Stomach (tissue), 8 donors: ENCODE measurements at regions not wholly inside any gene's neighbourhood (a gene's known extent, or its start where the extent isn't known, plus 50 kb on each side); places are given as distances from the start of the nearest gene placed in this dataset.

Experiments used
- DNase-seq, 2 donors: peaks; one replicate each; pipeline versions ENCODE4 v3.0.0 to v3.0.0-alpha.2; 2013 to 2019
- H3K27ac ChIP-seq, 5 donors: fragments of 200-600 bp in 4 of 5; sonication (generic) in 4 of 5; one replicate each; pipeline ENCODE4 v1.5.1; 2013 to 2019; ENCODE audit warnings: mild to moderate bottlenecking in 1 of 5, moderate library complexity in 1 of 5
- H3K27me3 ChIP-seq, 3 donors: fragments of 200-600 bp; sonication (generic); one replicate each; pipeline ENCODE4 v1.5.1; 2017 to 2019; ENCODE audit warnings: mixed run types in 1 of 3
- H3K36me3 ChIP-seq, 4 donors: fragments of 200-600 bp; sonication (generic); 1 replicate in 3 of 4; 2 replicates in 1 of 4; pipeline ENCODE4 v1.5.1; 2016 to 2019
- H3K4me1 ChIP-seq, 4 donors: fragments of 200-600 bp; sonication (generic); one replicate each; pipeline ENCODE4 v1.5.1; 2016 to 2019
- H3K4me3 ChIP-seq, 4 donors: fragments of 200-600 bp; sonication (generic) in 3 of 4; one replicate each; pipeline ENCODE4 v1.5.1; 2016 to 2019; ENCODE audit warnings: mild to moderate bottlenecking in 1 of 4
- H3K9me3 ChIP-seq, 4 donors: fragments of 200-600 bp; sonication (generic); one replicate each; pipeline ENCODE4 v1.5.1; 2016 to 2019
- EP300 ChIP-seq: sonication (generic); formaldehyde crosslinking; IDR thresholded peaks from one replicate; pipeline ENCODE4 v1.6.1; 2017; ENCODE audit warnings: antibody characterized with exemption
- POLR2A ChIP-seq, 4 donors: fragments of 450-650 bp; IDR thresholded peaks; one replicate each; pipeline ENCODE4 v1.6.1; 2016; ENCODE audit warnings: antibody characterized with exemption in 4 of 4, control low read depth in 2 of 4, mild to moderate bottlenecking in 1 of 4, moderate library complexity in 1 of 4
- POLR2AphosphoS5 ChIP-seq, 3 donors: sonication (generic); formaldehyde crosslinking; IDR thresholded peaks; one replicate each; pipeline ENCODE4 v1.6.1; 2016; ENCODE audit warnings: antibody characterized with exemption in 3 of 3
- whole genome bisulfite sequencing, 5 donors: extraction: QIAGEN DNeasy Blood & Tissue Kit in 3 of 5; methylation state at CpG; one replicate each; pipeline versions ENCODE4 v1.1.5 to v1.1.7; 2013 to 2018; 5-methylcytosine and 5-hydroxymethylcytosine counted together
- intact Hi-C: fragments of 100-400 bp; cut with DNase I; formaldehyde crosslinking; loops from one replicate; pipeline ENCODE4 v1.15.1; 2023; ENCODE audit warnings: low total_unique reads
- TF ChIP-seq, protein P1 (sequence below), 7 experiments: fragments of 450-650 bp in 4 of 7; fragments of 200-600 bp in 3 of 7; sonication (generic) in 3 of 7; IDR thresholded peaks; one replicate each; pipeline ENCODE4 v1.5.1; 2016 to 2019; ENCODE audit warnings: antibody characterized with exemption in 7 of 7, control low read depth in 2 of 7, mild to moderate bottlenecking in 1 of 7
- donor health status: healthy with polysubstance abuse.
- donor health status: Bipolar disorder and iron deficiency.
- donor health status: healthy.

- H3K36me3 ChIP-seq = no peaks in the 10 kb centered on the region
- H3K4me3 ChIP-seq = no peak overlapping the region
- DNase-seq = no peak
- H3K4me1 ChIP-seq = peaks cover 0 to 11% (median 0%) of the 10 kb centered on the region in 4 donors
- WGBS, 5 donors = 84 to 93% (median 91%) methylated on average over 2 of the region's 2 CpGs
- no peak for TF ChIP-seq EP300
- H3K27ac ChIP-seq = no peak overlapping the region
- no peaks in the 10 kb centered on the region for H3K27me3 ChIP-seq
- no peaks in the 10 kb centered on the region for H3K9me3 ChIP-seq
- intact Hi-C loops = no loop called here
These were observed 50.2 kb upstream of the AKR1E2 start for GRCh38 chr10:4775808-4776207.

- Histone ChIP-seq H3K4me3 (no peak overlapping the region), H3K27ac (no peak overlapping the region), H3K4me1 (peaks cover 0 to 11% (median 0%) of the 10 kb centered on the region in 4 donors), H3K27me3 (no peaks in the 10 kb centered on the region), H3K9me3 (no peaks in the 10 kb centered on the region), H3K36me3 (no peaks in the 10 kb centered on the region)
- DNase-seq = no peak
- 75 to 92% (median 84%) methylated on average over 2 of the region's 2 CpGs for WGBS, 5 donors
- TF ChIP-seq POLR2A (IDR thresholded peaks at IDR 0.05) (no peak), EP300 (no peak), POLR2AphosphoS5 (IDR thresholded peaks at IDR 0.05) (no peak)
- intact Hi-C loops = no loop called here
These were observed 53.8 kb upstream of the AKR1E2 start for GRCh38 chr10:4772202-4772570.

GRCh38 chr10:4771554-4772201 lies 54.3 kb upstream of the AKR1E2 start:
- DNase-seq = no peak
- no peak for TF ChIP-seq POLR2A (IDR thresholded peaks at IDR 0.05)
- no peak for TF ChIP-seq EP300
- TF ChIP-seq, protein P1, sequence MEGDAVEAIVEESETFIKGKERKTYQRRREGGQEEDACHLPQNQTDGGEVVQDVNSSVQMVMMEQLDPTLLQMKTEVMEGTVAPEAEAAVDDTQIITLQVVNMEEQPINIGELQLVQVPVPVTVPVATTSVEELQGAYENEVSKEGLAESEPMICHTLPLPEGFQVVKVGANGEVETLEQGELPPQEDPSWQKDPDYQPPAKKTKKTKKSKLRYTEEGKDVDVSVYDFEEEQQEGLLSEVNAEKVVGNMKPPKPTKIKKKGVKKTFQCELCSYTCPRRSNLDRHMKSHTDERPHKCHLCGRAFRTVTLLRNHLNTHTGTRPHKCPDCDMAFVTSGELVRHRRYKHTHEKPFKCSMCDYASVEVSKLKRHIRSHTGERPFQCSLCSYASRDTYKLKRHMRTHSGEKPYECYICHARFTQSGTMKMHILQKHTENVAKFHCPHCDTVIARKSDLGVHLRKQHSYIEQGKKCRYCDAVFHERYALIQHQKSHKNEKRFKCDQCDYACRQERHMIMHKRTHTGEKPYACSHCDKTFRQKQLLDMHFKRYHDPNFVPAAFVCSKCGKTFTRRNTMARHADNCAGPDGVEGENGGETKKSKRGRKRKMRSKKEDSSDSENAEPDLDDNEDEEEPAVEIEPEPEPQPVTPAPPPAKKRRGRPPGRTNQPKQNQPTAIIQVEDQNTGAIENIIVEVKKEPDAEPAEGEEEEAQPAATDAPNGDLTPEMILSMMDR (IDR thresholded peaks at IDR 0.05) = no peak
- no peak for TF ChIP-seq POLR2AphosphoS5 (IDR thresholded peaks at IDR 0.05)
- Histone ChIP-seq H3K27ac (peak overlapping the region in 3 of 5 donors; percentile 54 to 73 (median 72)), H3K36me3 (no peaks in the 10 kb centered on the region), H3K4me1 (peaks cover 0 to 15% (median 0%) of the 10 kb centered on the region in 4 donors), H3K9me3 (no peaks in the 10 kb centered on the region), H3K27me3 (no peaks in the 10 kb centered on the region), H3K4me3 (no peak overlapping the region)
- WGBS, 5 donors = 68 to 86% (median 75%) methylated on average over 5 of the region's 5 CpGs
- intact Hi-C loops = no loop called here

DNA sequence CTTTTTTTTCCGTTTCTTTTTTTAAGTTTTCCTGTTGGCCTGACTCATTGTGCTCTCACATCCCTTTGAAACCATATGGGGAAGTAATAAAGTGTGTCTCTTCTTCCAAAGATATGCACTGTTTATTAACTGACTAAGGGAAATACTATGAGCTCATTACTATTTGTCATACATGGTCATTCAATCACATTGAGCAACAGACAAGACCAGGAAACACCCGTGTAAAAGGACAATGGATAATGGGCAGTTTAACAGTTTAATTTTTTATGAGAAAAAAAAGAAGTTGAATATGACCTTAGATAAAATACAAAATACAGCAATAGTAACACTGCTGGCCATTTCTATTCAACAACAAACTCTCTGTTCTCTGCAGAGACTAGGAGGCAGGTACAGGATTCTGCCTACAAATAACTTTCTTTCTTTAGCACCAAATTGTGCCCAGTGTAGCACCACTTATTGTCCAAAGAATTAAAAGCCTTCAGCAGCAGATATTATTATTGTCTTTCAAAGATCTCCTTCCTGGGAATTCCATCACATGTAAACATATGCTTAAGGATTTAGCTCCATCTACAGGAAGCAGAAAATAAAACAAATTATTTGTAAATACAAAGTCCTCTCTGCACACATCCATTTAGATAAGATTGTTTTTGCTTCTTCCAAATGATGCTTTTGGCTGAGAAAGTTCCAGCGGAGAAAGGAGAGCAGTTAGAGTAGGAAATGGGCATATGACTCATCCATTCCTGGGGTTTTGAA lies 55.0 kb upstream of the AKR1E2 start:
- Histone ChIP-seq H3K4me3 (no peak overlapping the region), H3K9me3 (no peaks in the 10 kb centered on the region), H3K36me3 (no peaks in the 10 kb centered on the region), H3K27ac (peak overlapping the region in 4 of 5 donors; percentile 31 to 73 (median 63)), H3K27me3 (no peaks in the 10 kb centered on the region), H3K4me1 (peaks cover 0 to 20% (median 0%) of the 10 kb centered on the region in 4 donors)
- intact Hi-C loops = no loop called here
- TF ChIP-seq POLR2A (IDR thresholded peaks at IDR 0.05) = no peak
- TF ChIP-seq, protein P1 (IDR thresholded peaks at IDR 0.05) = peak in 1 of 7 experiments; percentile 9
- TF ChIP-seq EP300 = no peak
- TF ChIP-seq POLR2AphosphoS5 (IDR thresholded peaks at IDR 0.05) = peak; percentile 21 to 68 (median 22)
- peak in 1 of 2 donors; percentile 62 for DNase-seq
- 11 to 20% (median 13%) methylated on average over 3 of the region's 3 CpGs for WGBS, 5 donors

GRCh38 chr10:4768416-4768815 lies 57.6 kb upstream of the AKR1E2 start:
- H3K36me3 ChIP-seq = no peaks in the 10 kb centered on the region
- WGBS, 5 donors = 76 to 92% (median 86%) methylated on average over 2 of the region's 2 CpGs
- H3K4me3 ChIP-seq = no peak overlapping the region
- DNase-seq = no peak
- H3K27ac ChIP-seq = no peak overlapping the region
- peaks cover 0 to 20% (median 0%) of the 10 kb centered on the region in 4 donors for H3K4me1 ChIP-seq
- intact Hi-C loops = loop anchor here (10.0 kb wide), 1 partner anchor 1524 kb away; no protein-coding TSS in a partner anchor
- TF ChIP-seq POLR2A (IDR thresholded peaks at IDR 0.05) = no peak
- no peak for TF ChIP-seq EP300
- TF ChIP-seq, protein P1 (IDR thresholded peaks at IDR 0.05) = no peak
- TF ChIP-seq POLR2AphosphoS5 (IDR thresholded peaks at IDR 0.05) = no peak
- H3K27me3 ChIP-seq = no peaks in the 10 kb centered on the region
- no peaks in the 10 kb centered on the region for H3K9me3 ChIP-seq
